Progenitor cell of endocrine pancreas (in vitro differentiated cells): ENCODE measurements at regions not wholly inside any gene's neighbourhood (a gene's known extent, or its start where the extent isn't known, plus 50 kb on each side); places are given as distances from the start of the nearest gene placed in this dataset.

Experiments used
- DNase-seq: peaks from one replicate; pipeline ENCODE4 v3.0.0; 2021; ENCODE audit warnings: low spot score; ENCODE audit not compliant: unreplicated experiment
- H3K27ac Mint-ChIP-seq: 2 replicates; pipeline ENCODE4 v1.8.0; 2021; ENCODE audit warnings: mild to moderate bottlenecking, moderate library complexity, mixed read lengths
- H3K27me3 Mint-ChIP-seq: 2 replicates; pipeline ENCODE4 v1.8.0; 2021; ENCODE audit warnings: mixed read lengths
- H3K36me3 Mint-ChIP-seq: 2 replicates; pipeline ENCODE4 v1.8.0; 2022; ENCODE audit warnings: mixed read lengths; ENCODE audit not compliant: insufficient read depth
- H3K4me1 Mint-ChIP-seq: 2 replicates; pipeline ENCODE4 v1.8.0; 2021; ENCODE audit warnings: low read depth, mixed read lengths
- H3K4me3 Mint-ChIP-seq: 2 replicates; pipeline ENCODE4 v1.8.0; 2021; ENCODE audit warnings: low read depth, mild to moderate bottlenecking, moderate library complexity, mixed read lengths
- H3K9me3 Mint-ChIP-seq: 2 replicates; pipeline ENCODE4 v1.8.0; 2021; ENCODE audit warnings: low read depth, mixed read lengths
- CTCF ChIP-seq: fragments of 200-600 bp; sonication (generic); IDR thresholded peaks from one replicate; pipeline ENCODE4 v1.5.0; 2021; ENCODE audit warnings: antibody characterized with exemption, mild to moderate bottlenecking; ENCODE audit not compliant: unreplicated experiment

- Mint-ChIP-seq H3K27ac (no peak overlapping the region), H3K4me3 (no peak overlapping the region), H3K27me3 (peaks cover 23% of the 10 kb centered on the region), H3K4me1 (no peaks in the 10 kb centered on the region), H3K9me3 (no peaks in the 10 kb centered on the region), H3K36me3 (no peaks in the 10 kb centered on the region)
- DNase-seq = no peak
- TF ChIP-seq CTCF = no peak
Measured at GRCh38 chr5:72607381-72607780, 100.2 kb upstream of the ZNF366 start.

- Mint-ChIP-seq H3K36me3 (no peaks in the 10 kb centered on the region), H3K27ac (no peak overlapping the region), H3K9me3 (no peaks in the 10 kb centered on the region), H3K4me1 (no peaks in the 10 kb centered on the region), H3K4me3 (no peak overlapping the region), H3K27me3 (peaks cover 23% of the 10 kb centered on the region)
- DNase-seq = no peak
- TF ChIP-seq CTCF = no peak
Measured at GRCh38 chr5:72606525-72606924, 99.3 kb upstream of the ZNF366 start.

GRCh38 chr5:72605632-72606031, 98.4 kb upstream of the ZNF366 start:
- Mint-ChIP-seq H3K9me3 (no peaks in the 10 kb centered on the region), H3K4me1 (no peaks in the 10 kb centered on the region), H3K27ac (no peak overlapping the region), H3K4me3 (no peak overlapping the region), H3K36me3 (no peaks in the 10 kb centered on the region), H3K27me3 (peaks cover 19% of the 10 kb centered on the region)
- TF ChIP-seq CTCF = no peak
- no peak for DNase-seq

GRCh38 chr5:72604798-72605154, 97.6 kb upstream of the ZNF366 start:
- no peaks in the 10 kb centered on the region for H3K4me1 Mint-ChIP-seq
- peaks cover 19% of the 10 kb centered on the region for H3K27me3 Mint-ChIP-seq

GRCh38 chr5:72604111-72604797, 97.0 kb upstream of the ZNF366 start:
- no peak for TF ChIP-seq CTCF
- Mint-ChIP-seq H3K27me3 (peaks cover 19% of the 10 kb centered on the region), H3K9me3 (no peaks in the 10 kb centered on the region), H3K36me3 (no peaks in the 10 kb centered on the region), H3K27ac (no peak overlapping the region), H3K4me1 (no peaks in the 10 kb centered on the region), H3K4me3 (no peak overlapping the region)
- DNase-seq = no peak

More at GRCh38 chr5:72604798-72605154, 97.6 kb upstream of the ZNF366 start:
- DNase-seq = no peak
- no peaks in the 10 kb centered on the region for H3K36me3 Mint-ChIP-seq
- no peaks in the 10 kb centered on the region for H3K9me3 Mint-ChIP-seq
- TF ChIP-seq CTCF = no peak
- H3K4me3 Mint-ChIP-seq = no peak overlapping the region
- H3K27ac Mint-ChIP-seq = no peak overlapping the region
